Right kidney (tissue), 1 donor: ENCODE measurements at regions not wholly inside any gene's neighbourhood (a gene's known extent, or its start where the extent isn't known, plus 50 kb on each side); places are given as distances from the start of the nearest gene placed in this dataset.
"Not testable (repeated sequence)": the region's sequence is repeated elsewhere in the genome, so short reads cannot be mapped to it uniquely, and the experiment has no call there.

Experiments
- DNase-seq: peaks from one replicate; pipeline ENCODE4 v3.0.0-alpha.2; 2016

- DNase-seq, result no peak
Observed at GRCh38 chr2:66101206-66101605, 333.7 kb upstream of the MEIS1 start.

GRCh38 chr2:66095820-66096345 is 339.0 kb upstream of the MEIS1 start:
- peak; percentile 18 for DNase-seq

GRCh38 chr2:66094689-66095088 is 340.2 kb upstream of the MEIS1 start:
- DNase-seq, result not testable (repeated sequence)

GRCh38 chr2:66093371-66093770 is 341.6 kb upstream of the MEIS1 start:
- no peak for DNase-seq

GRCh38 chr2:66084948-66085590 is 349.9 kb upstream of the MEIS1 start:
- DNase-seq, result no peak

DNA sequence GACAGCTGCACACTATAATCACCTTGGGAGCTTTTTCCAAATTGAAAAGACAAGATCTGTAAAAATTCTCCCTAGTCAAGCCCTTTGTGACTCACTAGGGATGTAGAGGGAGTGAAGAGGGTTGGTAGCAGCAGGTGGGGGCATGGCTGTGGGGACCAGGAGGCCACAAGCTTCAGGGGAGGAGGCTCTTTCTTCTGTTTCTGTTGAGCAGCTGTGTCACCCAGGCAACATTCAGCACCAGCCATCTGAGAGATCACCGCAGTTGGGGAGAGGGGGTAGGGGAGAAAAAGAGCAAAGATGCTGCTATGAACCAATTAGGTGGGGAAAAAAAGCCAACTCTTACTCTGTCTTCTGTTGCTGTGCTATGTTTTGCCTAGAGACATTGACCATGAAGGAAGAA is 352.3 kb upstream of the MEIS1 start:
- DNase-seq, result no peak

DNA sequence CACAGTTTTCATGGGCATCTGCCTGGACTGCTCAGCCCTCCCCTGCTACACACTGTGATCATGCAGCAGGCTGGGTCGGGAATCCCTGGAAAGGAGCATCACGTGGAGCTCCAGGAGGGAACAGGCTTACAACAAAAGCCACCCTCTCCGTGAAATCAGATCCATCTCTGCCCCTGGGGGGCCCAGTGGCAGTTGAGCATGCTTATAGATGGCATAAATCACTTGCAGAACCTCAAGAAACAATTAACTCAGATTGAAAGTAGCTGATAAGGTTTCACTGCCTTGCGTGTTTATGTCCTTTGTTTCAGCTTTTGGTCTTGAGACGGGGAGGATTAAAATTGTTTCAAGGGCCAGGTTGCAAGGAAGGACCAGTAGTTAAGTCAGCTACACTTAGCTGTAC is 354.8 kb upstream of the MEIS1 start:
- DNase-seq, result peak; percentile 49

GRCh38 chr2:66073172-66073571 is 361.8 kb upstream of the MEIS1 start:
- no peak for DNase-seq

DNA sequence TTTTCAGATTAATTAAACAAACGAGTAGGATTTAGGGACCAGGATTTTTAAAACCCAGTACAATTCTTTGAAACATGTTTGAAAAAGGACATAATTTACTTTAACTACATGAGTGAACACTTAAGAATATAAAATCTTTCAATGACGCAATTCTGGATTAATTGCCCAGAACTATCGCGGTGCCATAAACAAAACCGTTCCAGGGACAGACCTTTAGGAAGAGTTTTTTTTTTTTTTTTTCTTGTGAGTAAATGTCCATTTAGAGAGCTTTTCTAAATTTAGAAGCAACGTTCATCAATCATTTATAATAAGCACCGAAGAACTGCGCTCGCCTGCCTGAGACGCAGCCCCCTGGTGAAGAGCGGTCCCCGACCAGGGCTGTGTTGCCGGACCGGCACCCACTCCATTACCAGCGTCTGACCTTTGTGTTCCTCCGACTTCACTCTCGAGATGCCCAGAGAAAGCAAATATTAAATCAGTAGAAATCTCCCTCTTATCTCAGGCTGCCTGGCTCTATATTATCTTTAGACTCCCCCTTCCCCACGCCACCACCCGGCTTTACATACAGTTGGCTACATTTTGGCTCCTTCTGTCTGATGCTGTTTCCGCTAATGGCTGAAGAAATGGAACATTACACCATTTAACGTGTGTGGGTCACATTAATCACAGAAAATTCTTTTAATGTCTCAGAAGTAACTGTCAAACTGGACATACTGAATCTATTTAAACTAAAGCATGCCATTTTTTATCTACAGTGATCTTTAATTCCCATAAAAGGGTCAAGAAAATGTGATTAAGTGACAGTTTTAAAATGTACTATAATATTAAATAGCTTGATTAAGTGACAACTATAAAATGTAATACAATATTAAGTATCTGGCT is 364.0 kb upstream of the MEIS1 start:
- DNase-seq, result peak; percentile 78

- DNase-seq, result peak; percentile 23
Observed at GRCh38 chr2:66069937-66070720, 364.8 kb upstream of the MEIS1 start.

GRCh38 chr2:66066032-66066431 is 368.9 kb upstream of the MEIS1 start:
- DNase-seq, result no peak

DNA sequence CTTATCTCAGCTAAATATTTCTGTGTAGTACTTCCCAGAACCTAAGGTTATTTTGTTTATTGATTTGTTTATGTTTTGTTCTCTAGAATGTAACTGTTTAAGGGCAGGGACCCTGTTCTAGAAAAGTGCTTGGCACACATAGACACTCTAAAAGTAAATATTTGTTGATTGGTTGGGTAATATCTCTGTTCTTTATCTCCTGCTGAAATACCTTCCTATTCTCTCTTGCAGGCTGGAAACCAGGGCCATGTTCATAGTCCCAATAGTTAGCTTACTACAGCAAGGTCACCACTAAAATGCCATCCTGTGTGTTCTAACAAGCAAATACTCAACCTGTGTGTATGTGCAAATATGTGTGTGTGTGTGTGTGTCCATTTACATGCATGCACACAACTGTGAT is 375.6 kb upstream of the MEIS1 start:
- DNase-seq, result no peak

- no peak for DNase-seq
Observed at GRCh38 chr2:66058675-66059074, 376.2 kb upstream of the MEIS1 start.

DNA sequence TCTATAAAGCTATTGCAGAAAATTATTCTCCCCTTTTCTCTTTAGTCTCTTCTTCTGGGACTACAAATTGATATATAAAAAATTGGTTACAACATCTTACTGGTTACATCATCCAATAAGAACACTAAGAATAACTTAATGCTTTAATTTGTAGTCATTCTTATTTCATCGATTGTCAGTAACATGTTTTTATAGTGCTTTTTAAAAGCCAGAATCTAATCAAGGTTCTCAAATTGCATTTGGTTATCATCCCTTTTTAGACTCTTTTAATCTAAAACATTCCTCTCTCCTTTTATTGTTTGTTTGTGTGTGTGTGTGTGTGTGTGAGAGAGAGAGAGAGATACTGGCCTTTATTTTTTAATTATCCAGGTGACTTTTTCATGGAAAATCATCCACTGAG is 377.1 kb upstream of the MEIS1 start:
- no peak for DNase-seq

DNA sequence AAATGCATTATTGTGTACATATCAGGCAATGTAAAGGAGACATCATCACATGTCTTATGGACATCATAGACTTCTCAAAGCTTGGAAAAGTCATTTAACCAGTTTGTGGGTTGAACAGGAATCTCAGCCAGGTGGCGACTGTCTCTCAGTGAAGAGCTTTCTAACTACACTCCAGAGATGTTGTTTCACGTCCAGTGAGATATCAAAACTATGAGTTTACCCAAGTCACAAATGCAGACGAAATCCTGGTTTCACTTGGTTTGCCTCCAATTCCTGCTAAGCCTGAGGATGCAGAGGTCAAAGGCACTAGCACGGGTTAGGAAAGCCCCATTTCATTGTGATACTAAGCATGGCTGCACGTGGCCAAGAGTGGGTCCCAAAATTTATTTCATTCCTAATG is 384.5 kb upstream of the MEIS1 start:
- DNase-seq, result no peak

DNA sequence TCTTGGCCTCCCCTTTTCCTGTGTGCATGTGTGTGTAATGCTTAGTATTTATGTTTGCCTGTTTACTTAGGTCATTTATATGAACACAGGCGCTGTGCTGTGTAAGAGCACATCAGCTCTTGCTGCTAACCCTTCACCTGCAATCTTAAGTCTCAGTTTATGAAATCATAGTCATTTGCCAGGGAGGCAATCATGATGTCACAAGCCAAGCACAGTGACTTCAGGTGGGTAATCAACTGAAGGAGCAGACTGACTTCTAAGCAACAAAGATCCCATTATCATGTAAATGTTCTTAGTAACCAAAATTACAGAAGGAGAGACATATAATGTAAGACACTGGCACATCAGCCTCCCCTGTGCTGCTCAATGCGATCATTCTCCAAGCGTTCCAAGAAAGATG is 386.3 kb upstream of the MEIS1 start:
- DNase-seq, result no peak

DNA sequence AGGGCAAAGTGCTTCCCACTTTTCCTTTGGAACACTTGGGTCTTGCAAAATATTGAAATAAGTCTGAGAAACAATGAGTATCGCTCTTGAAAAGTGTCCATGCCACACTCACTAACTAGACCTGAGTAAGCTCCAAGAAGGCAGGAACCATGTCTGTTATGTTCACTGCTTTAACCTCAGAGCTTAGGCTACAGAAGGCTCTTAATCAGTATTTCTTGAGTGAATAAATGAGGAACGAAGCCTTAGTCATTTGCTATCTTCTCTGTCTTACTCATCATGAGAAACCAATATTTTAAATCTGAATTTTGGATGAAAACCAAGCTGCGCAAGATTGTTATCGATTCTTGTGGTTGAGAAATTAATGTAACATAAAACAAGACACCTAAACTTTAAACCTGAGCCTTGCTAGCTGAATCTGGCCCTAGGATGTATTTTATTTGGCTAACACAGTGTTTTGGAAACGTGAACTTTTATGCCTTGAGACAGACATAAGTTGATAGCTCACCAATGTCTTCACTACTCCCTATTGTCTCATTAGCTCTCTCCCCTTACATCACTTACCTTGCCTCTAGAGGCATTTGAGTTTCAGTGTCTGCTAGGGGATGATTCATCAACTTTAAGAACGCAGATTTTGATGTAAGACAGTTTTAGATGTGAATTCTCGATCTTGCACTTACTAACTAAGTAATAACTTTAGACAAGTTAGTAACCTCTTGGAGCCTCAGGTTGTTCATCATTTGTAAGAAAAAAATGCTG is 392.8 kb upstream of the MEIS1 start:
- DNase-seq, result no peak

DNA sequence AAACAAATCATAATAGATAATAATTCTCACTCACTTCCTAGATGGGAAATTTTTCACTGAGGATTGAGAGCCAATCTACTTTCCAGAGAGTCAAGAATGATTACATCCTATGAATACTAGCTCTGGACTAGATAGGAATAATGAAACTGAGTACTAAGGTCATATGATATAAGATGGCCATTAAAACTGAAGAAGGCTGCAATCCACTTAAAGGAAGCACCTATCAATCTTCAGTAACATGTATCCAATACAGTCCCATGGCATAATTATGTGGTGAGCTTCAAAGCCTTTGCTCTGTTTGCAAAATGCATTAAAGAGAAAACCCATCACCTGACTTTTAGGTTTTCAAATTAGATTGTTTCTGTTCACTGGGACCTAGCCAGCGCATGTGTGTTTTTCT is 398.0 kb upstream of the MEIS1 start:
- no peak for DNase-seq

- no peak for DNase-seq
Observed at GRCh38 chr2:66034467-66034866, 400.5 kb upstream of the MEIS1 start.

- no peak for DNase-seq
Observed at GRCh38 chr2:66032226-66032775, 402.6 kb upstream of the MEIS1 start.

- DNase-seq, result no peak
Observed at GRCh38 chr2:66031236-66031635, 403.7 kb upstream of the MEIS1 start.

DNA sequence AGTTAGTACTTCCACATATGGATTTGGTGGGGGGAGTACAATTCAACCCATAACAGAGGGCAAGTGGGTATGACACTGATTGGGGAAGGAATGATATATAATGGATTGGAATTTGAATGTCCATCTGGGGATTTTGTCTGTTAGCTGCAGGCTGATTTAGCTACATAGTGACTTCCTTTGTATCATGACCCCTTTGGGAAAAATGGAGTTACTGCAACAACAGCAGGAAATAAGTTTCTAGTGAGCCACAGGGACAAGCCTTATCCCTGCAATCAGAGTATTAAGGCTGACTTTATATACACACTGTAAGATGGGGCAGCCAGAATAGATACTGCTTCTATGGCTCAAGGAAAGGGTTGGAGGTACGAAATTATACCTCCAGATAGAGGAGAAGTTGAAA is 404.4 kb upstream of the MEIS1 start:
- DNase-seq, result no peak
